ENCODE measurements at regions not wholly inside any gene's neighbourhood (a gene's known extent, or its start where the extent isn't known, plus 50 kb on each side); places are given as distances from the start of the nearest gene placed in this dataset.

DNA sequence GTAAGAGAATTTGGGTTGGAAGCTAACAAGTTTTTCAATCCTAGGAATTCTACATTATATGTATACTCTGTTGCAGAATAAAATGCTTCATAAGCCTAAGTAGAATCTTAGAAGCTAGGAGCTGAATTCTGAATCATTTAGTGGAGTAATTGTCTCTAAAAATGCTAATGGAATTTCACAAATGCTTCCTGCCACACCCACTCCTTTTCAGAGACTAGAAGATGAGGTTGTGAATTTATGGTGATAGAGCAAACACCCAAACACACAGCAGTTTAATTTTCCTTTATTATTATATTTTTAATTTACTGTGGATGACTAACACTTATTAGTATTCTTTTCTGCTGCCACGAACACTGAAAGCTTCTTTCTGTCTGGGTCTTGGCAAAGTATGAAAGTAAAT lies 208.0 kb upstream of the PDE4D start:
- TF ChIP-seq, protein P1, sequence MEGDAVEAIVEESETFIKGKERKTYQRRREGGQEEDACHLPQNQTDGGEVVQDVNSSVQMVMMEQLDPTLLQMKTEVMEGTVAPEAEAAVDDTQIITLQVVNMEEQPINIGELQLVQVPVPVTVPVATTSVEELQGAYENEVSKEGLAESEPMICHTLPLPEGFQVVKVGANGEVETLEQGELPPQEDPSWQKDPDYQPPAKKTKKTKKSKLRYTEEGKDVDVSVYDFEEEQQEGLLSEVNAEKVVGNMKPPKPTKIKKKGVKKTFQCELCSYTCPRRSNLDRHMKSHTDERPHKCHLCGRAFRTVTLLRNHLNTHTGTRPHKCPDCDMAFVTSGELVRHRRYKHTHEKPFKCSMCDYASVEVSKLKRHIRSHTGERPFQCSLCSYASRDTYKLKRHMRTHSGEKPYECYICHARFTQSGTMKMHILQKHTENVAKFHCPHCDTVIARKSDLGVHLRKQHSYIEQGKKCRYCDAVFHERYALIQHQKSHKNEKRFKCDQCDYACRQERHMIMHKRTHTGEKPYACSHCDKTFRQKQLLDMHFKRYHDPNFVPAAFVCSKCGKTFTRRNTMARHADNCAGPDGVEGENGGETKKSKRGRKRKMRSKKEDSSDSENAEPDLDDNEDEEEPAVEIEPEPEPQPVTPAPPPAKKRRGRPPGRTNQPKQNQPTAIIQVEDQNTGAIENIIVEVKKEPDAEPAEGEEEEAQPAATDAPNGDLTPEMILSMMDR (conservative IDR thresholded peaks at IDR 0.05) = no peak
- no peak for TF ChIP-seq EZH2 (IDR thresholded peaks at IDR 0.05; ENCODE audit: low read depth)
- no peak overlapping the region for H3K27ac ChIP-seq
- no peaks in the 10 kb centered on the region for H4K20me1 ChIP-seq (ENCODE audit: insufficient read depth)
- no peak overlapping the region for H3K4me3 ChIP-seq
- no peak overlapping the region for H3K4me2 ChIP-seq
- no peak overlapping the region for H2AFZ ChIP-seq
- H3K9me3 ChIP-seq (ENCODE audit: insufficient read depth, low read depth) = no peaks in the 10 kb centered on the region
- no peaks in the 10 kb centered on the region for H3K27me3 ChIP-seq (ENCODE audit: insufficient read depth, low read depth)
- CTCF ChIA-PET = interaction anchor here (0.7 kb wide), 1 partner anchor 709 kb away, joined by 3 read pairs; no protein-coding TSS in a partner anchor
- no peaks in the 10 kb centered on the region for H3K9me2 ChIP-seq (ENCODE audit: insufficient read depth)
- no TSS peak for BruUV-seq (replicated peaks)
- no peaks in the 10 kb centered on the region for H3F3A ChIP-seq (ENCODE audit: insufficient read depth, low read depth)
- POLR2A ChIA-PET (ENCODE audit: unreplicated experiment) = no interaction called here
- no peaks in the 10 kb centered on the region for H3K79me2 ChIP-seq (ENCODE audit: low read depth)
- DNase-seq = no peak
- no peaks in the 10 kb centered on the region for H3K36me3 ChIP-seq (ENCODE audit: low read depth)
- intact Hi-C loops (cut with micrococcal nuclease; ENCODE audit: unreplicated experiment) = no loop called here
- H3K4me1 ChIP-seq (replicated peaks; ENCODE audit: insufficient read depth) = no peaks in the 10 kb centered on the region

DNA sequence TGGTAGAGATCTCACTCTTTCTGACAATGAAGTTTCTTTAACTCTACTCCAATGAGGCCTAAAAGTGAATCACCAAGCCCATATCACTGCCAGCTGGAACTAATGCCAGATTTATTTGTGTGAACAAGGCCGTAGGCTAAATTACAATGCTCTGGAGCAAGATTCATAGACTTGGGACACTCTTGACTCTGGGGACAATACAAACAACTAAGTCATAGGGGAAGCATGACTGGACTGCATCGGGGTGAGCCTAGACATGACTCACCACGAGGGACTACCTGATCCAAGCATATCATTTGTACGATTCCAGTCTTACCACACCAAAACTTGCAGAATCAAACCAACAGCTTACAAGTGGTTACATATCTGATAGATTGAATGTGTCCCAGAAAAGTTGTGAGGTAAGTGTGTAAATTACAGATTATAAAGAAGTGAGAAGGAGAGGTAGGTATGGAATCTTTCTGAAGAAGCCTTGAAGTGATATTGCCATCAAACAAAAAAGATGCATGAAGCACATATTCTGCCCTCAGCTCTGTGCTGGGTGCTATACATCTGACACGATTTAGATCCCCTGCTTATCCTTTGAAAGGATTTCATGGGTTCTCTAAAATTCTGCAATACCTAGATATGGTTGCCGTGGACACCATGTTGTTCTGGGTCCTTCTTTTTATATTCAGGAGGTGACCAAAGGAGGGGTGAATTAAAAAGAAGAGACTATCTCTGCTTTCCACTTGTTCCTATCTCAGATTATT lies 199.3 kb upstream of the PDE4D start:
- H2AFZ ChIP-seq = no peak overlapping the region
- no peaks in the 10 kb centered on the region for H4K20me1 ChIP-seq (ENCODE audit: insufficient read depth)
- no TSS peak for BruUV-seq (replicated peaks)
- intact Hi-C loops (cut with micrococcal nuclease; ENCODE audit: unreplicated experiment) = loop anchor here (10.0 kb wide), 1 partner anchor 392 kb away; no protein-coding TSS in a partner anchor
- DNase-seq = peak; percentile 61 to 81
- H3F3A ChIP-seq (ENCODE audit: insufficient read depth, low read depth) = peaks cover 12% of the 10 kb centered on the region; the same call in 1 of the 2 replicates
- TF ChIP-seq EZH2 (IDR thresholded peaks at IDR 0.05; ENCODE audit: low read depth) = no peak
- TF ChIP-seq, protein P1 (conservative IDR thresholded peaks at IDR 0.05) = no peak
- H3K36me3 ChIP-seq (ENCODE audit: low read depth) = no peaks in the 10 kb centered on the region
- no peaks in the 10 kb centered on the region for H3K27me3 ChIP-seq (ENCODE audit: insufficient read depth, low read depth)
- no peaks in the 10 kb centered on the region for H3K79me2 ChIP-seq (ENCODE audit: low read depth)
- no peaks in the 10 kb centered on the region for H3K9me2 ChIP-seq (ENCODE audit: insufficient read depth)
- ChIA-PET POLR2A (ENCODE audit: unreplicated experiment) (no interaction called here), CTCF (no interaction called here)
- no peak overlapping the region for H3K4me3 ChIP-seq
- H3K9me3 ChIP-seq (ENCODE audit: insufficient read depth, low read depth) = no peaks in the 10 kb centered on the region
- peaks cover 11% of the 10 kb centered on the region; the same call in 1 of the 2 replicates for H3K4me1 ChIP-seq (replicated peaks; ENCODE audit: insufficient read depth)
- H3K4me2 ChIP-seq = 0 out of 2 replicates have a peak overlapping the region, but pooled peaks have one; percentile 10
- H3K27ac ChIP-seq = peak overlapping the region; percentile 51

DNA sequence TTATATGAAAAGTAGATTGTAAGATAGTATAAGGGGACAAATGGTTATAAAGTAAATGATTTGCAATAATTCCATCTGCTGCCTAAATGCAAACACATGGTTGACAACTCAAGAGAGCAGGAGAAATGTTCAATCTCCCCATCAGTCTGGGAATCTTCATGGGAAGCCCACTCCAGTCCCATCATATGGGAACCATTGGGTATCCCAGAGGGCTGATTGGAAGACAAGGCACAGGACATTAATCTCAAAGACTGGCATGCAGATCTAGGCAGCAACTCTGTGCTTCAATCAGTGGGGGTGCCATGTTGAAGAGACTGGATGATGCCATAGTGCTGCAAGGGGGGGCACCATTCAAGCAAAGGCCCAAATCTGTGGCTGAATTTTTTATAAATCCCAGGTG lies 193.1 kb upstream of the PDE4D start:
- no peaks in the 10 kb centered on the region for H3F3A ChIP-seq (ENCODE audit: insufficient read depth, low read depth)
- ChIA-PET CTCF (no interaction called here), POLR2A (ENCODE audit: unreplicated experiment) (no interaction called here)
- H3K79me2 ChIP-seq (ENCODE audit: low read depth) = no peaks in the 10 kb centered on the region
- intact Hi-C loops (cut with micrococcal nuclease; ENCODE audit: unreplicated experiment) = no loop called here
- H3K27ac ChIP-seq = no peak overlapping the region
- no peaks in the 10 kb centered on the region for H3K9me3 ChIP-seq (ENCODE audit: insufficient read depth, low read depth)
- BruUV-seq (replicated peaks) = no TSS peak
- H3K4me2 ChIP-seq = no peak overlapping the region
- H3K27me3 ChIP-seq (ENCODE audit: insufficient read depth, low read depth) = no peaks in the 10 kb centered on the region
- H3K9me2 ChIP-seq (ENCODE audit: insufficient read depth) = no peaks in the 10 kb centered on the region
- DNase-seq = no peak
- H3K4me3 ChIP-seq = no peak overlapping the region
- no peaks in the 10 kb centered on the region for H3K36me3 ChIP-seq (ENCODE audit: low read depth)
- no peak for TF ChIP-seq EZH2 (IDR thresholded peaks at IDR 0.05; ENCODE audit: low read depth)
- TF ChIP-seq, protein P1 (conservative IDR thresholded peaks at IDR 0.05) = no peak
- no peaks in the 10 kb centered on the region for H4K20me1 ChIP-seq (ENCODE audit: insufficient read depth)
- no peaks in the 10 kb centered on the region for H3K4me1 ChIP-seq (replicated peaks; ENCODE audit: insufficient read depth)
- H2AFZ ChIP-seq = no peak overlapping the region
